PFSK-1 (cell line): ENCODE measurements at regions not wholly inside any gene's neighbourhood (a gene's known extent, or its start where the extent isn't known, plus 50 kb on each side); places are given as distances from the start of the nearest gene placed in this dataset.

Experiments used
- FOXP2 ChIP-seq: optimal IDR thresholded peaks from 2 replicates; pipeline ENCODE3; 2011; ENCODE audit warnings: borderline replicate concordance, control low read depth, inconsistent platforms; ENCODE audit not compliant: insufficient read depth; ENCODE audit errors: extremely low read length, extremely low read depth
- POLR2AphosphoS5 ChIP-seq: IDR thresholded peaks from 2 replicates; pipeline ENCODE4 v1.6.1; 2012; ENCODE audit warnings: low read depth, mild to moderate bottlenecking, control low read depth, low read length, moderate library complexity
- SIN3A ChIP-seq: IDR thresholded peaks from 2 replicates; pipeline ENCODE4 v1.6.1; 2012; ENCODE audit warnings: mild to moderate bottlenecking, low read length, moderate library complexity, borderline replicate concordance; ENCODE audit not compliant: insufficient read depth
- TAF1 ChIP-seq: IDR thresholded peaks from 2 replicates; pipeline ENCODE4 v1.6.1; 2012; ENCODE audit warnings: low read length, control low read depth, borderline replicate concordance; ENCODE audit not compliant: insufficient read depth
- TF ChIP-seq, protein P1 (sequence below), 2 experiments: IDR thresholded peaks; 2 replicates each; pipeline versions ENCODE4 v1.6.1 to v1.8.0; 2011 to 2012; ENCODE audit warnings: low read depth in 2 of 2, low read length in 2 of 2, control low read depth in 1 of 2, inconsistent platforms in 1 of 2, mild to moderate bottlenecking in 1 of 2, moderate library complexity in 1 of 2; ENCODE audit not compliant: insufficient read depth in 1 of 2

DNA sequence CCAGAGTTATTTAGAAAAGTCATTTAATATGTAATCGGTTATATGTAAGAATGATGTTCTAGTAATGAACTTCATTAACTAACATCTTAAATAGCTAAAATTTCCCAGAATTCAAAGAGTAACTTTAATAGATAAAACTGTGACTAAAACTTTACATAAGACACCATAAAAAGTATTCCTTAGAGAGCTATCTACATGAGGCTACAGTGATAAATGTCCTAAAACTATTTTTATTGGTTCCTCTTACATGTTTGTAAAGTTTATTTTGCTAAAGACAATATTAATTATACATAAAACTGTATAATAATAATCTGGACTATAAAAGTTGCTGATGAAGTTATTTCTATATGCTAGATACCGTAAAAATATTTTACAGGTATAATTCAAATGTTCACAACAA is 897.7 kb upstream of the EPHA5 start:
- no peak for TF ChIP-seq POLR2AphosphoS5
- no peak for TF ChIP-seq SIN3A
- no peak for TF ChIP-seq TAF1
- TF ChIP-seq, protein P1, sequence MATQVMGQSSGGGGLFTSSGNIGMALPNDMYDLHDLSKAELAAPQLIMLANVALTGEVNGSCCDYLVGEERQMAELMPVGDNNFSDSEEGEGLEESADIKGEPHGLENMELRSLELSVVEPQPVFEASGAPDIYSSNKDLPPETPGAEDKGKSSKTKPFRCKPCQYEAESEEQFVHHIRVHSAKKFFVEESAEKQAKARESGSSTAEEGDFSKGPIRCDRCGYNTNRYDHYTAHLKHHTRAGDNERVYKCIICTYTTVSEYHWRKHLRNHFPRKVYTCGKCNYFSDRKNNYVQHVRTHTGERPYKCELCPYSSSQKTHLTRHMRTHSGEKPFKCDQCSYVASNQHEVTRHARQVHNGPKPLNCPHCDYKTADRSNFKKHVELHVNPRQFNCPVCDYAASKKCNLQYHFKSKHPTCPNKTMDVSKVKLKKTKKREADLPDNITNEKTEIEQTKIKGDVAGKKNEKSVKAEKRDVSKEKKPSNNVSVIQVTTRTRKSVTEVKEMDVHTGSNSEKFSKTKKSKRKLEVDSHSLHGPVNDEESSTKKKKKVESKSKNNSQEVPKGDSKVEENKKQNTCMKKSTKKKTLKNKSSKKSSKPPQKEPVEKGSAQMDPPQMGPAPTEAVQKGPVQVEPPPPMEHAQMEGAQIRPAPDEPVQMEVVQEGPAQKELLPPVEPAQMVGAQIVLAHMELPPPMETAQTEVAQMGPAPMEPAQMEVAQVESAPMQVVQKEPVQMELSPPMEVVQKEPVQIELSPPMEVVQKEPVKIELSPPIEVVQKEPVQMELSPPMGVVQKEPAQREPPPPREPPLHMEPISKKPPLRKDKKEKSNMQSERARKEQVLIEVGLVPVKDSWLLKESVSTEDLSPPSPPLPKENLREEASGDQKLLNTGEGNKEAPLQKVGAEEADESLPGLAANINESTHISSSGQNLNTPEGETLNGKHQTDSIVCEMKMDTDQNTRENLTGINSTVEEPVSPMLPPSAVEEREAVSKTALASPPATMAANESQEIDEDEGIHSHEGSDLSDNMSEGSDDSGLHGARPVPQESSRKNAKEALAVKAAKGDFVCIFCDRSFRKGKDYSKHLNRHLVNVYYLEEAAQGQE (IDR thresholded peaks at IDR 0.05; ENCODE audit: insufficient read depth in 1 of 2, low read depth in 2 of 2, low read length in 2 of 2), result no peak
- no peak for TF ChIP-seq FOXP2
